ENCODE measurements at regions not wholly inside any gene's neighbourhood (a gene's known extent, or its start where the extent isn't known, plus 50 kb on each side); places are given as distances from the start of the nearest gene placed in this dataset.

- no peak for TF ChIP-seq RARB (CRISPR knock-in tag; IDR thresholded peaks at IDR 0.05)
- TF ChIP-seq OSR1 (CRISPR knock-in tag; IDR thresholded peaks at IDR 0.05): no peak
- TF ChIP-seq ARNTL (CRISPR knock-in tag; IDR thresholded peaks at IDR 0.05; ENCODE audit: borderline replicate concordance, low read depth): no peak
- no peak for TF ChIP-seq ESRRG (CRISPR knock-in tag; IDR thresholded peaks at IDR 0.05)
- no peak for TF ChIP-seq ZFP30 (CRISPR knock-in tag; IDR thresholded peaks at IDR 0.05)
- TF ChIP-seq CSDC2 (CRISPR knock-in tag; IDR thresholded peaks at IDR 0.05): no peak
Measured at GRCh38 chr18:8979258-8979988, 123.1 kb upstream of the NDUFV2 start.

All from SK-N-SH treated with all-trans-retinoic acid at 6 μM for 48 hours (cell line).